Activated naive CD8-positive, alpha-beta T cell treated with anti-CD3 and anti-CD28 coated beads, Interleukin-2, amount 10 ng/mL, durations not matched to agents 7 days and 5 days (primary cell): ENCODE measurements at regions not wholly inside any gene's neighbourhood (a gene's known extent, or its start where the extent isn't known, plus 50 kb on each side); places are given as distances from the start of the nearest gene placed in this dataset.

Source experiments
- ATAC-seq: fragments of 150-1000 bp; cut with Tn5 transposase; one replicate; pipeline ENCODE4 v1.10.0; 2021; ENCODE audit warnings: low read depth, moderate library complexity
- POLR2A ChIA-PET: fragments of 350-600 bp; sonication (Branson Sonifier 250); formaldehyde crosslinking; loops from one replicate; lab custom pipeline; 2021; ENCODE audit warnings: antibody characterized with exemption; lab: Charles Lee
- DNase-seq: peaks from one replicate; pipeline ENCODE4 v3.0.0; 2021
- H3K27ac Mint-ChIP-seq: one replicate; pipeline ENCODE4 v1.8.0; 2022; ENCODE audit warnings: mild to moderate bottlenecking, mixed read lengths
- H3K27me3 Mint-ChIP-seq: one replicate; pipeline ENCODE4 v1.8.0; 2022; ENCODE audit warnings: mild to moderate bottlenecking, moderate library complexity, mixed read lengths
- H3K36me3 Mint-ChIP-seq: one replicate; pipeline ENCODE4 v1.8.0; 2021; ENCODE audit warnings: mild to moderate bottlenecking, mixed read lengths
- H3K4me1 Mint-ChIP-seq: one replicate; pipeline ENCODE4 v1.8.0; 2021; ENCODE audit warnings: mixed read lengths
- H3K4me3 Mint-ChIP-seq: one replicate; pipeline ENCODE4 v1.8.0; 2022; ENCODE audit warnings: mild to moderate bottlenecking, moderate library complexity, mixed read lengths
- H3K9me3 Mint-ChIP-seq: one replicate; pipeline ENCODE4 v1.8.0; 2021; ENCODE audit warnings: mixed read lengths

DNA sequence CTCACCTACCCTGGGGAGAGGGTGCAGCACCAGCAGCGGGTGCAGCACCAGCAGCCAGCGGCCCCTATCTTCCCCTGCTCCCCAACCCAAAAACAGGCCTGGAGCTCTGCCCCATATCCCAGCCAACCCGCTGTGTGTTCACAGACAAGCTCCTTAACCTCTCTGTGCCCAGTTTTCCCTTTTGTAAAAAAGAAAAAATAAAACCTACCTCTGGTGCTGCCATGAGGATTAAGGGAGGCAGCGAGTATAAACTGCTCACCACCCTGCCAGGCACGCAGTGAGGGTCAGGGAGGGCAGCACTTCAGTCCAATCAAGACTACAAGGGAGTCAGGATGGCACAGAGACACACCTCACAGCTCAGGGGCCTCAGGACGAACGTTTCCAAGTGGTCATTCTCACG lies 163.3 kb downstream of the NUP210 start:
- H3K36me3 Mint-ChIP-seq = no peaks in the 10 kb centered on the region
- no peak overlapping the region for H3K27ac Mint-ChIP-seq
- ATAC-seq (no peak), DNase-seq (no peak)
- H3K9me3 Mint-ChIP-seq = no peaks in the 10 kb centered on the region
- peaks cover 4% of the 10 kb centered on the region for H3K27me3 Mint-ChIP-seq
- no peak overlapping the region for H3K4me3 Mint-ChIP-seq
- POLR2A ChIA-PET = no interaction called here
- no peaks in the 10 kb centered on the region for H3K4me1 Mint-ChIP-seq

- Mint-ChIP-seq H3K27ac (no peak overlapping the region), H3K36me3 (no peaks in the 10 kb centered on the region)
- no peak for DNase-seq
These were observed 165.8 kb downstream of the NUP210 start for GRCh38 chr3:13254028-13254951.

DNA sequence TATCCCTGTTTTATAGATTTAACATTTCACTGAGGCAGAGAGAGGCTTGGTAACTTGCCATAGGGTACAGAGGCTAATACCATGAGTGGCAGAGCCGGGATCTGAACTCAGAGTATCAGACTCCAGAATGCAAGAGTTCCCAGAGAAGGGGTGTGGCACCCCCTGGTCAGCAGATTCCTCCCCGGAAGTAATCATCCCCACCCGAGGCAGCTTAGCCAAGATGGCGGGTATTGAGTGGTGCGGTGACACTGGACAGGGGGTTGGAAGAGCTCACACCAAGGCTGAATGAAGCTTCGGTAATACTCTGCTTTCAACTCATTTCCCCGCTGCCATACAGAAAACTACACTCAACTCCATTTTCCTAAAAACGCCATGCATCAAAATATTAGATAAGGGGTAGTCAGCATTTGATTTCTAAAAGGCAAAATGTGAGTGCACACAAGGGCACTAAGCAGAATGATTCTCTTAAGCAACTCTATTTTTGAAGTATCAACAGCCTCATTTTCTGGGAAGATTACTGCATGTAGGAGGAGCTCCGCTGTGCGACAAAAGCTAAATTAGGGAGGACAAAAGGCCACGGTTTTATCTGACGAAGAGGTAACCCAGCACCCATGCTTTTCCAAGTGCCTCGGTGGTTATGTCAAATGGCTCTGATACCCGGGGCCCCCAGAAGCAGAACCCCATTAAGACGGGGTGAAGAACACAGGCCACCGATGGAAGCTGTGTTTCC lies 166.7 kb downstream of the NUP210 start:
- ATAC-seq (no peak), DNase-seq (no peak)
- H3K4me1 Mint-ChIP-seq = no peaks in the 10 kb centered on the region
- POLR2A ChIA-PET = no interaction called here
- H3K9me3 Mint-ChIP-seq = no peaks in the 10 kb centered on the region
- no peaks in the 10 kb centered on the region for H3K36me3 Mint-ChIP-seq
- peaks cover 10% of the 10 kb centered on the region for H3K27me3 Mint-ChIP-seq
- H3K4me3 Mint-ChIP-seq = no peak overlapping the region
- H3K27ac Mint-ChIP-seq = no peak overlapping the region

More at GRCh38 chr3:13254028-13254951, 165.8 kb downstream of the NUP210 start:
- POLR2A ChIA-PET = no interaction called here
- ATAC-seq = no peak
- H3K4me1 Mint-ChIP-seq = no peaks in the 10 kb centered on the region
- H3K4me3 Mint-ChIP-seq = no peak overlapping the region
- H3K9me3 Mint-ChIP-seq = no peaks in the 10 kb centered on the region
- H3K27me3 Mint-ChIP-seq = peaks cover 8% of the 10 kb centered on the region

- Mint-ChIP-seq H3K27ac (no peak overlapping the region), H3K4me3 (no peak overlapping the region), H3K9me3 (no peaks in the 10 kb centered on the region), H3K27me3 (peaks cover 11% of the 10 kb centered on the region), H3K36me3 (no peaks in the 10 kb centered on the region), H3K4me1 (no peaks in the 10 kb centered on the region)
- ATAC-seq = no peak
- DNase-seq = no peak
- POLR2A ChIA-PET = no interaction called here
These were observed 167.9 kb downstream of the NUP210 start for GRCh38 chr3:13252207-13252606.

GRCh38 chr3:13251166-13251903 lies 168.8 kb downstream of the NUP210 start:
- Mint-ChIP-seq H3K27ac (no peak overlapping the region), H3K4me3 (no peak overlapping the region), H3K4me1 (no peaks in the 10 kb centered on the region), H3K27me3 (peaks cover 12% of the 10 kb centered on the region), H3K9me3 (no peaks in the 10 kb centered on the region), H3K36me3 (no peaks in the 10 kb centered on the region)
- POLR2A ChIA-PET = no interaction called here
- ATAC-seq (no peak), DNase-seq (no peak)

DNA sequence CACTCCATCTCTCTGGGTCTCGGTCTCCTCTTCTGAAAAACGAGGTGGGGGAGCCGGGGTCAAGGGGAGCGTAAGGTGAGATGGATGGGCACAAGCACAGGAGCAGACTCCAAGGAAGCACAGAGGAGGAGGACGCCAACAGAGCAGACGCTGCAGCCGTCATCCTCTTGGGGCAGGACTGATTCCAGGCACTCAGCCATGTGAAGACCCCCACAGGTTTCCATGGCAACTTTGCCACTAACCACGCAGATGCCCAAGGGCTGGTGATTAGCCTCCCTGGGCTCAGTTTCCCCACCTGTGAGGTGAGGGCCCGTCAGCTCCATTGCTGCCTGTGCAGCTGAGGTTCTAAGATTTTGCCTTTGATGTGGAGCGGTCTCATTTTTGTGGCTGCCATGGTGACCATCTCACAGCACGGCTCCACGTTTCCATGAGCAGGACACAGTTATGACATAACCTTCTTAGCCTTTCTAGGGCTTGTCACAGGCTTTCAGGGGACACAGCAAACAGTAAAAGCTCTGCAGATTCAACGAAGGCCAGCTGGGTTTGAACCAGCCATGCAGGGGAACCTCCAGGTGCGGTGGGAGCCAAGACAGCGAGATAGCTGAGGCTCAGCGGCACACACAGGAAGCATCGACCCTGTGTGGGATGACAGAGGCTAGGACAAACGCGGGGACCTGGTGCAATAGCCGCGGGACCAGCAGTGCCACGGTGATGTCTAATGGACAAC lies 170.3 kb downstream of the NUP210 start:
- no peaks in the 10 kb centered on the region for H3K36me3 Mint-ChIP-seq
- H3K9me3 Mint-ChIP-seq = no peaks in the 10 kb centered on the region
- POLR2A ChIA-PET = no interaction called here
- peaks cover 12% of the 10 kb centered on the region for H3K27me3 Mint-ChIP-seq
- no peak overlapping the region for H3K27ac Mint-ChIP-seq
- DNase-seq = no peak
- no peaks in the 10 kb centered on the region for H3K4me1 Mint-ChIP-seq
- no peak for ATAC-seq
- H3K4me3 Mint-ChIP-seq = no peak overlapping the region

- no peak overlapping the region for H3K4me3 Mint-ChIP-seq
- H3K27ac Mint-ChIP-seq = no peak overlapping the region
- POLR2A ChIA-PET = no interaction called here
- H3K9me3 Mint-ChIP-seq = no peaks in the 10 kb centered on the region
- H3K4me1 Mint-ChIP-seq = no peaks in the 10 kb centered on the region
- DNase-seq (no peak), ATAC-seq (no peak)
- H3K27me3 Mint-ChIP-seq = peaks cover 12% of the 10 kb centered on the region
- H3K36me3 Mint-ChIP-seq = no peaks in the 10 kb centered on the region
These were observed 171.5 kb downstream of the NUP210 start for GRCh38 chr3:13248640-13249039.

DNA sequence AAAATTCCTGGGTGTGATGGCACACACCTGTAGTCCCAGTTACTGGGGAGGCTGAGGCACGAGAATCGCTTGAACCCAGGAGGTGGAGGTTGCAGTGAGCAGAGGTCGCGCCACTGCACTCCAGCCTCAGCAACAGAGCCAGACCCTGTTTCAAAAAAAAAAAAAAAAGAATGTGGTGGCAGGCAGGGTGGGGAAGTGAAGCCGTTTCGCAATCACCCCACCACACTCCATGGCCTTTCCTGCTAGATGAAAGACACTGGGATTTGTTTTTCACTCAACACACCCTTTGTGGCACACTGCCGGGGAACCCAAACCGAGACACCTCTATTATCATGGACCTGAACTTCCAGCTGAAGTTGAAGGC lies 172.4 kb upstream of the IQSEC1 start:
- H3K9me3 Mint-ChIP-seq = no peaks in the 10 kb centered on the region
- ATAC-seq = no peak

DNA sequence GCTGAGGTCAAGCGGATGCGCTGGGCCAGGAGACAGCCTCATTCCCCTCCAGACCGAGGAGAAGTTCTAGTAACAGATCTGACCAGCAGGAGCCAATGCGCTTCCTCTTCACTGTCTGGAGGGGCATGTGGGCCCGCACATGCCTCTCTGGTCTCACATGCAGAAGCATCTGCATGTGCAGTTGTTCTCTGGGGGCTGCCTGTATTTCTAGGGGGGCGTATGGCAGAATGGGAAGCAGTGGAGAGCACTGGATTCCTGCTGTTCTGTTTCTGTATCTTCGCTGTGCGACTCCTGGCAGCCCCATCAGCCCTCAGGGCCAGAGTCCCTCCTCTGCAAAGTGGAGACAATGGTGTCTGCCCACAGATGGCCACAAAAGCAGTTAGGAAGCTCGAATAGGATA lies 170.4 kb upstream of the IQSEC1 start:
- POLR2A ChIA-PET = no interaction called here

More for the DNA sequence above, 172.4 kb upstream of the IQSEC1 start:
- H3K4me1 Mint-ChIP-seq = no peaks in the 10 kb centered on the region
- no peak for DNase-seq
- no peak overlapping the region for H3K4me3 Mint-ChIP-seq
- peaks cover 4% of the 10 kb centered on the region for H3K27me3 Mint-ChIP-seq
- no peaks in the 10 kb centered on the region for H3K36me3 Mint-ChIP-seq
- POLR2A ChIA-PET = no interaction called here
- no peak overlapping the region for H3K27ac Mint-ChIP-seq

GRCh38 chr3:13242364-13242737 lies 169.1 kb upstream of the IQSEC1 start:
- no peak overlapping the region for H3K27ac Mint-ChIP-seq
- no peak for ATAC-seq

More for the DNA sequence above, 170.4 kb upstream of the IQSEC1 start:
- Mint-ChIP-seq H3K36me3 (no peaks in the 10 kb centered on the region), H3K27me3 (peaks cover 2% of the 10 kb centered on the region), H3K4me3 (no peak overlapping the region), H3K9me3 (no peaks in the 10 kb centered on the region), H3K27ac (no peak overlapping the region), H3K4me1 (no peaks in the 10 kb centered on the region)
- no peak for ATAC-seq
- DNase-seq = no peak

GRCh38 chr3:13241621-13242363 lies 168.6 kb upstream of the IQSEC1 start:
- ATAC-seq (no peak), DNase-seq (no peak)
- Mint-ChIP-seq H3K4me3 (no peak overlapping the region), H3K9me3 (no peaks in the 10 kb centered on the region), H3K27ac (no peak overlapping the region), H3K4me1 (no peaks in the 10 kb centered on the region), H3K36me3 (no peaks in the 10 kb centered on the region), H3K27me3 (no peaks in the 10 kb centered on the region)
- POLR2A ChIA-PET = interaction anchor here (0.6 kb wide), 1 partner anchor 256 kb away, joined by 3 read pairs; no protein-coding TSS in a partner anchor

More at GRCh38 chr3:13242364-13242737, 169.1 kb upstream of the IQSEC1 start:
- Mint-ChIP-seq H3K36me3 (no peaks in the 10 kb centered on the region), H3K4me1 (no peaks in the 10 kb centered on the region), H3K9me3 (no peaks in the 10 kb centered on the region), H3K27me3 (peaks cover 2% of the 10 kb centered on the region), H3K4me3 (no peak overlapping the region)
- POLR2A ChIA-PET = interaction anchor here (0.6 kb wide), 1 partner anchor 256 kb away, joined by 3 read pairs; no protein-coding TSS in a partner anchor
- DNase-seq = no peak

GRCh38 chr3:13240928-13241618 lies 167.8 kb upstream of the IQSEC1 start:
- Mint-ChIP-seq H3K27me3 (no peaks in the 10 kb centered on the region), H3K36me3 (no peaks in the 10 kb centered on the region), H3K4me1 (peaks cover under 1% of the 10 kb centered on the region), H3K4me3 (no peak overlapping the region), H3K27ac (no peak overlapping the region), H3K9me3 (no peaks in the 10 kb centered on the region)
- POLR2A ChIA-PET = no interaction called here
- DNase-seq (no peak), ATAC-seq (no peak)
